Left cardiac atrium (tissue), 4 donors: ENCODE measurements at regions not wholly inside any gene's neighbourhood (a gene's known extent, or its start where the extent isn't known, plus 50 kb on each side); places are given as distances from the start of the nearest gene placed in this dataset.

Experiments used
- ATAC-seq, 2 donors: fragments of 200-7000 bp; cut with Tn5 transposase; one replicate each; pipeline ENCODE4 v1.9.1; 2020; ENCODE audit warnings: mild to moderate bottlenecking in 2 of 2, moderate library complexity in 2 of 2
- DNase-seq: peaks from one replicate; pipeline ENCODE4 v3.0.0-alpha.2; 2020
- intact Hi-C, 2 donors: fragments of 100-400 bp; cut with DNase I; formaldehyde crosslinking; loops; one replicate each; pipeline versions ENCODE4 v1.14.1 to v1.15.1; 2022 to 2023
- donor health status: DM: no; HTN: yes; CAD: no.
- donor health status: DM: no; HTN: yes; CAD: no; lungs with severe emphysema.
- donor health status: DM: yes; HTN: yes; CAD: no.
- donor health status: Dilated cardiomyopathy.

DNA sequence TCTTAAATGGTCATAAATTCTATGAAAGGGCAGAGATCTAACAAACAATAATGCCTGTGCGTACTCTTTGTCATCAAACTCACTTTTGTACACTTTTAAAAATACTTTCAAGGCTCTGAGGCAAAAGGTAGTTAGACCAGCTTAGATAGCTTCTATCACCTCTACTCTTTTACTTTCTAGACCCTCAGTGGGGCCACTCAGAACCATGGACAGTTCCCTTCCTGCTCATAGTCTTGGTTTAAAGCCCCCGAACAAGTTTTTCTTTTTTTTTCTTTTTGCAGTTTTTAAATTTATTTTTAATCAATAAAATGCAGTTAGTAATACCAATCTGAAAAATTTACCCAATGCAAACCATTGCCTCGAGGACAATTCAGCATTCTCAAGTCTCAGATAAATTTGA lies 460.5 kb upstream of the CNKSR2 start:
- intact Hi-C loops, result no loop called here
- DNase-seq, result no peak

DNA sequence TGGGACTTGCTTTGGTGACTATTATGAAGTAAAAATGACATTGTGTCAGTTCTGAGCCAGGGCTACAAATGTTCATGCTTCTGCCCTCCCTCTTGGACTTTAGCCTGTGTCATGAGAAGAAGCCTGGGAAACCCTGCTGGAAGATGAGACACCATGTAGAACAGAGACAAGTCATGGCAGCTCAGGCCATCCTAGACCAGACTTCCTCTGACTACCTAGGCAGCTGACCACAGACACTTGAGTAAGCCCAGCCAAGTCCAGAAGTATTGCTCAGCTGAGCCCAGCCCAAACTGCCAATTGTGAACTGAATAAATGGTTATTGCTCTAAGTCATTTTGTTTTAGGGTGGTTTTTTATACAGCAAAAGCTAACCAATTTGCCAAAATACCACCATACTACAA lies 467.6 kb upstream of the CNKSR2 start:
- no peak for ATAC-seq
- intact Hi-C loops, result no loop called here
- DNase-seq, result no peak

More for the DNA sequence above, 460.5 kb upstream of the CNKSR2 start:
- no peak for ATAC-seq

DNA sequence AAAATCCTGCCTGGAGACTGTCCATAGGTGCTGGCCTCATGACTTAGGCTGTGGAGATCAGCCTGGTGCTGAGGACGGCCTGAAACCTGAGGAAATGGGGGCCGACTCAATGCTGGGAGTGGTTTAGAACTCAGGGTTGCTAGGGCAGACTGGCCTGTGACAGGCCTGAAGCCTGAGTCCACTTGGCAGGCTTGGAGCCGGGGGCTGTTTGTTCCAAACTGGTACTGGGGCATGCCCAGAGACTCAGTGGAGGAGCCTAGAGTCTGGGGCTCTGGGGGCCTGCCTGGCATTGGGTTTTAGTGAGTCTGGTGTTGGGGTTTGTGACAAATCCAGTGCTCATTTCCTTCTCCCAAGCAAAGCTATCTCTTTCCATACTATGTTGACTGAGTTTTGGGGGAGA lies 489.7 kb upstream of the CNKSR2 start:
- intact Hi-C loops, result no loop called here
- ATAC-seq (no peak), DNase-seq (no peak)

DNA sequence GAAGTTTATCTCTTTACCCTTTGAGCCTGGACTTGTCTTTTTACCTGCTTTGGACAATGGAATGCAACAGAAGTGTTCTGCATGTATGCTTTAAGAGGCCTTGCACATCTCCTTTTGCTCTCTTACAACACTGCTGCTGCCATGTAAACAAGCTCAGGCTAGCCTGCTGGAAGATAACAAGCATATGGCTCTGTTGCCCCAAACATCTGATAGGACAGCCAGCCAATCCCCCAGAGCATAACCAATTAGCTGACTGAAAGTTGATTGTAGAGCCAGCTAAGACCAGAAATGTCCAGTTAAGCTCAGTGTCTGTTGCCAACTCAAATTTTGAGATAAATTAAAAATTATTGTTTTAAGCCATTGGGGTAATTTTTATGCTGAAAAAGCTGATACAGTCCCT lies 510.6 kb upstream of the CNKSR2 start:
- intact Hi-C loops, result no loop called here
- ATAC-seq (no peak), DNase-seq (no peak)

DNA sequence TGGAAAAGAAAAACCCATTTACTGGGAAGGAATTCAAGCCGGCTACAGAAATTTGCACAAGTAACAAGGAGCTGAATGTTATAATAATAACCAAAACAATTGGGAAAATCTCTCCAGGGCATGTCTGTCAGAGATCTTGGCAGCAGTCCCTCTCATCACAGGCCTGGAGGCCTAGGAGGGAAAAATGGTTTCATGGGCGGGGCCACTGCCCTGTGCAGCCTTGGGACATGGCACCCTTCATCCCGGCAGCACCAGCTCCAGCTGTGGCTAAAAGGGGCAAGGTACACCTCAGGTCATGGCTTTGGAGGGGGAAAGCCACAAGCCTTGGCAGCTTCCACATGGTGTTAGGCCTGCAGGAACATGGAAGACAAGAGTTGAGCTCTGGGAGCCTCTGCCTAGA lies 513.1 kb upstream of the CNKSR2 start:
- intact Hi-C loops, result no loop called here
- DNase-seq, result no peak
- ATAC-seq, result no peak

DNA sequence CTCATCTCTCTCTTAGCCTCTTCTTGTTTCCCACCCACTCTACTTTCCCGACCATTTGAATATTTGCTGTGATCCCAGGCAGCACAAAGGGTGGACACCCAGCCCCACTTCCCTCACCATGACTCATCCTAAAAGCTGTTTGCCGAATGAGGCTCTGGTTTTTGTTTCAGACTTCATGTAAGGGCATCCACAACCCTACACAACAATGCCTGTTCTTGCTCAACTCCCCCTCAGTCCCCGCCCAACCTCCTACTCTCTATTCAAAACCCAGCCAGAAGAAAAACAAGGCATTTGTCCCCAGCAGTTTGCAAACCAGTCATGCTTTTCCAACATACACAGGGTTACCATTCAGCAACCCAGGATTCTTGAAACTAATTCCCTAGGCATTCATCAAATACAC lies 516.5 kb upstream of the CNKSR2 start:
- ATAC-seq (peak in 1 of 2 donors; percentile 52), DNase-seq (no peak)
- intact Hi-C loops, result no loop called here

DNA sequence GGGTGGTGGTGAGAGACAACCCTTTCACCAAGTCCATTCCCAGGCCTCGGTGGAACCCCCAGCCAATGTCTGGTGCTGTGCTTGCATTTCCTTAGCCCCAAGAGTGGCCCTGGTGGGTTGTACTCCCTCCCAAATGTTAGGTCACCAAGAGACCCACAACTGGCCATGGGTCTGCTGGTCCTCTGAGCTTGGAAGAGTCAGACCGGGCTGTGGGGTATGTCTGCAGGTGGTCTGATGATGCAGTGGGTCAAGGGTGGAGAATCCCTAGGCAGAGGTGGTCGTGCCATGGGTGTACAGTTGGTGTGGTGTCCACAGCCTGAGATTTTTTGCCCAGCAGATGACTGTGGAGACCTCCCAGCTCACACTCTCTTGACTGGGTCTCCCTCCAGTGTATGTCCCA lies 535.7 kb upstream of the CNKSR2 start:
- intact Hi-C loops, result no loop called here
- ATAC-seq (no peak), DNase-seq (no peak)

DNA sequence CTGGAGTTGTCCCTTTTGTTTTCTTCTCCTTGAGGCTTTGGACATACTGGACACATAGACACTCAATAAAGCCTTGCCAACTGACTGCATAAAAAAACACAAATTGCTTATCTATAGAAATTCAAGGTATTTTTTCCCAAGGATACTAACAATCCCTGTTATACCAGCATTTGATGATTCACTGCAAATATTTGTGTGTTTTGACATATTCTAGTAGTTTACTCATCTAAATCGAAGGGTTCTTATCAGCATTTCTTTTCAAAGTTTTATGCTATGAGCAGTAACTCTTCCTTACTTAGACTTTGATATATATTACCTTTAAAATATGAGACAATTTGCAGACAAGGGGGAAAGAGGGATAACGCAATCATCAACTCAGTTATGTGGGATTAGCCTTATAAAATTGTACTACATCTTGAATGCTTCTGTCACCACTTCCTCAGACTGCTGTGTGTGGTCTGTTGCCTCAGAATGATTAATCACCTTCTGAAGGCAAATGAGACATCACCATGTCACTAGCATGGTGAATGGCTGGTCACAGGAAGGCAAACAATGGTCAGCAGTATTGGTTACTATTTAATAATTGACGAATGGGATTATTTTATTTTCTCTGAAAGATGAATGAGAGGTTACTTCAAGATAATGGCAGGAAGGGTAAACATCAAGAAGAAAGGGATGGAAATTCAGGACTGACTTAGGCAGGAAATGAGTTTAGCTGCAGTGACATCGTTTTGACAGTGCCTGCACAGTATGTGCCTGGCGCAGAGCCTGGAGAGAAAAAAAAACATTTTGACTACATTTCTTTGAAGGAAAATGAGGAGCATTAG lies 544.3 kb upstream of the CNKSR2 start:
- ATAC-seq (no peak), DNase-seq (no peak)
- intact Hi-C loops, result no loop called here

DNA sequence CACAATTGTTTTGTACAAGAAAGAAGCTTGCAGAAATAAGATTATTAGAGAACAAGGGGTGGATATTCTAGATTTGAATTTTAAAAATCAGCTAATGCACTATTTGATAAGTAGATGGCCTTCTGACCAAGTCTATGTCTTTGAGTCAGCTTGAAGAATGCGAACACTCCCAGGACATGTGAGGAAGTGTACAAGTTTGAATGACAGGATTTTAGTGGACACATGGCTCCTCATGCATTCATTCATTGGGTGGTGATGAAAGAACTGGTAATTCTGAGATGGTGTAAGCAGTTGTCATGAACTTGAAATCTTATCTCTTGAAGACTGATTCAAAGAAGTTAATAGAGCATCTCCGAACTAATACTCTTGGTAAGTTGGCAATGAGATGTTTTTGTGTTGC lies 548.2 kb upstream of the CNKSR2 start:
- intact Hi-C loops, result no loop called here
- DNase-seq, result no peak
- ATAC-seq, result no peak

DNA sequence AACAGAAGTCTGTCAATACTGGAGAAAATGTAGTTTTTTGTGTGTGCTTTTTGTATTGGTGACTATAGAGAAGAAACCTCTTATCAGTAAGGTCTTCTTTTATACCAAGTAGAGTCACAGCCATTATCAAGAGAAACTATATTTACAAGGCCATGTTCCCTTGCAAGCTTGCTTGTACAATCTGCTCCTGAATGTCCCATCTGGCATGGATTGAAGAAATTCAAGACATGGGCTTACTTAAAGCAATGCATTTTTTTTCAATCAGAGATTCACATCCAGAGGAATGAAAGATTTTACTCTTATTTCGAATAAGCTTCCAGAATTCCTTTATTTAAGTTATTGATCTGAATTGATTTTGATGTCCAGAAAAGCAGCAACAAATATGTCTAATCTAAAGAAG lies 537.3 kb upstream of the RPS6KA3 start:
- intact Hi-C loops, result no loop called here
- ATAC-seq (no peak), DNase-seq (no peak)

DNA sequence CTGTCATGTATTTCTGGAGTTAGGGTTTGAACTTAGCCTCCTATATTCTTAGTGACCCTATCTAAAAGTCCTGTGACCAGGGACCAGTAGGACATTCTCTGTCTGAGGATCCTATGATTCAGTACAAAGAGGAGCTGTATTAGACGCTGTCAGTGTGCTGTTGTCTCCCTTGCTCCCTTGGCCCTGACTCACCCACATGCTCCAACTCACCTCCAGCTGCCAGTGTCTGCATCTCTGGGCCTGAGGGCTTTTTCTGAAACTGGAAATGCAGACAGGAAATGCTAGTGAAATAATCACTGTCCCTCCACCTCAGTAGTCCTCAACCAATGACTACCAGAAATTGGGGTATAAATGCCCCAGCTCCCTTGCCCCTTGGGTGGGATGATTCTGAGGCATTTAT lies 535.3 kb upstream of the RPS6KA3 start:
- ATAC-seq (no peak), DNase-seq (no peak)
- intact Hi-C loops, result no loop called here

DNA sequence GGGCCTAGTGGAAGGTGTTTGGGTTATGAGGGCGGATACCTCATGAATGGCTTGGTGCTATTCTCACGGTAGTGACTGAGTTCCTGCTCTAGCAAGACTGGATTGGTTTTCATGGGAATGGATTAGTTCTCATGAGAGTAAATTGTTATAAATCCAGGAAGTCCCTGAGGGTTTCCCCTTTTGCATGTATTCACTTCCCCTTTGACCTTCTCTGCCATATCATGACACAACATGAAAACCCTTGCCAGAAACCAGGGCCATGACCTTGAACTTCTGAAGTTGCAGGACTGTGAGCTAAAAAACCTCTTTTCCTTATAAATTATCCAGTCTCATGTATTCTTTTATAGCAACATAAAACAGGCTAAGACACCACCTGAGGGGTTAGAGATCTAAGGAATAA lies 529.7 kb upstream of the RPS6KA3 start:
- ATAC-seq, result no peak
- intact Hi-C loops, result no loop called here
- DNase-seq, result no peak

DNA sequence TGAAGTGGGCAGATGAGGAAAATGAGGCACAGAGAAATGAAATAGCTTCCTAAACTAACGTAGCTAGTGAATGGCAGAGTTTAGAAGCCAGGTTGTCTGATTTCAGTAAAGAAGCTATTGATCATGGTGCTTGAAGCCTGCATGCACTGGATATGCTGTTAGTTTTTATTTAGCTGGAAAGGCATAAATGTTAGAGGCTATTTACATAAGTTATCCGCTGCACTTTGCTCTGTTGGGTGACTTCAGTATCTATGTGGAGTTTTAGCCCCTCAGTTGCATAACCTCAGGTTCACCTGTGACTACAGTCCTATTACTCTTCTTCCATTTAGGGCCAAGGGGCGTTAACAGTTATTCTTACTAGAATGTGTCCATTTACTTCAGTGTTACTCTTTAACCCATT lies 522.4 kb upstream of the RPS6KA3 start:
- intact Hi-C loops, result no loop called here
- ATAC-seq, result no peak

DNA sequence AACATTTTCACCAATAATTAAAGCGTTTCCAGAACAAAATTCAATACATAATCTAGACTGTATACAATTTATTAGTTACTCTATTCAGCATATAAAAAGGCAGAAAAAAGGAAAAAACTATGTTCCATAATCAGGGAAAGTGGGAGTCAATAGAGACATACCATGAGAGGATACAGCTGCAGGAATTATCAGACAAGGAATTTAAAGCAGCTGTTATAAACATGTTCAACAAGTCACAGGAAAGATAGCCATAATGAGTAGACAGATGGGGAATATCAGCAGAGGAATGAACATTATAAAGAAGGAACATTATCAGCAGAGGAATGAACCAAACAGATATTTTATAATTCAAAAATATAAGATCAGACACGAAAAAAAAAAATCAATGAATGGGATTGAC lies 500.6 kb upstream of the RPS6KA3 start:
- DNase-seq, result no peak
- intact Hi-C loops, result no loop called here
- no peak for ATAC-seq

More for the DNA sequence above, 522.4 kb upstream of the RPS6KA3 start:
- DNase-seq, result no peak

DNA sequence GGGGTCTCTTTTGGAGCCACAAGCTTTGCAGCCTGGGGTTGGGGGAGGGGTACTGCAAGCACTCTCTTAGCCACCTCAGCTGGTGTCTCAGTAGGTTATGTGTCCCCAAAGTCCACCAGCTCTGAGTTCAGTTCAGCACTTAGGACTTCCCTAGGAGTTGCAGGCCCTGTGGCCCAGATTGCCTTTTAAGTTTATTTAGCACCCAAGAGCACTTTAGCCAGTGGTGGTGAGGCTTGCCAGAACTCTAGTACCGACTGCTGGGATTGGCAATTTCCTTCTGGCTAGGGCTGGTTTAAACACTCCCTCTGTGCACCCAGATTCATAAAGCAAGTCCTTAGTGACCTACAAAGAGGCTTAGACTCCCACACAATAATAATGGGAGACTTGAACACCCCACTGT lies 489.9 kb upstream of the RPS6KA3 start:
- intact Hi-C loops, result no loop called here
- ATAC-seq (no peak), DNase-seq (no peak)

DNA sequence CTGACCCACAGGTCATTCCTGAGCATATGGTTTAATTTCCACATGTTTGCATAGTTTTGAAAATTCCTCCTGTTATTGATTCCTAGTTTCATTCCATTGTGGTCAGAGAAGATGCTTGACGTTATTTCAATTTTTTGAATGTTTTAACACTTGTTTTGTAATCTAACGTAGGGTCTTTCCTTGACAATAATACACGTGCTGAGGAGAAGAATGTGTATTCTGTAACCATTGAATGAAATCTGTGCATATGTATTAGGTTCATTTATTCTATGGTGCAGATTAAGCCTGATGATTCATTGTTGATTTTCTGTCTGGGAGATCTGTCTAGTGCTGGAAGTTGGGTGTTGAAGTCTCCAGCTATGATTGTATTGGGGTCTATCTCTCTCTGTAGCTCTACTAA lies 486.4 kb upstream of the RPS6KA3 start:
- DNase-seq (no peak), ATAC-seq (no peak)
- intact Hi-C loops, result no loop called here

DNA sequence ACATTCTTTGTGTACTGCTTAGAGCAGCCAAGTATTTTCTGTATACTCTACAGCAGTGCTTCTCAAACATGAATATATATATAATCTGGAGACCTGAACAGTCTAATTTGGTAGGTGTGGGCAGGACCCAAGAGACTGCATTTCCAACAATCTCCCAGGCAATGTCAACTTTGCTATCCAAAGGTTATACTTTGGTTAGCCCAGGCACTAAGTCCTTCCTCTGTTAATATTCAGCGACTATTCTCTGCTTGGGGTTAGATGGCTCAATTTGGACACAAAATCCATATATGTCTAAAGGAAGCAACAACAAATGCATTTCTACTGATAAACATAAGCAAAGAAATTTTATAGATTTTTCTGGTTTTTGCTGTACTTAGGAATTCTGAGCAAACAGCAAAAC lies 480.0 kb upstream of the RPS6KA3 start:
- ATAC-seq, result no peak
- intact Hi-C loops, result no loop called here
- DNase-seq, result no peak

DNA sequence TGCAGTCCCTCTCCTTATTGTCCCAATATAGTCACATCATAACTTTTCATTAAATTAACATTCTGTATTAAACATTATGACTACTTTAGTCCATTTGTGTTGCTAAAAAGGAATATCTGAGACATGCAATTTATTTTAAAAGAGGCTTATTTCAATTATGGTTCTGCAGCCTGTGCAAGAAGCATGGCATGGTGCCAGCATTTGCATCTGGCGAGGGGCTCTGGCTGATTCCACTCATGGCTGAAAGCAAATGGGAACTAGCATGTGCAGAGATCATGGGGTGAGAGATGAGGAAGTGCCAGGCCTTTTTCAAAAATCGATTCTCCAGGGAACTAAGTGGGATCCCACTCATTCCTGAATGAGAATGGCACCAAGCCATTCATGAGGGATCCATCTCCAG lies 476.3 kb upstream of the RPS6KA3 start:
- ATAC-seq (no peak), DNase-seq (no peak)
- intact Hi-C loops, result no loop called here

DNA sequence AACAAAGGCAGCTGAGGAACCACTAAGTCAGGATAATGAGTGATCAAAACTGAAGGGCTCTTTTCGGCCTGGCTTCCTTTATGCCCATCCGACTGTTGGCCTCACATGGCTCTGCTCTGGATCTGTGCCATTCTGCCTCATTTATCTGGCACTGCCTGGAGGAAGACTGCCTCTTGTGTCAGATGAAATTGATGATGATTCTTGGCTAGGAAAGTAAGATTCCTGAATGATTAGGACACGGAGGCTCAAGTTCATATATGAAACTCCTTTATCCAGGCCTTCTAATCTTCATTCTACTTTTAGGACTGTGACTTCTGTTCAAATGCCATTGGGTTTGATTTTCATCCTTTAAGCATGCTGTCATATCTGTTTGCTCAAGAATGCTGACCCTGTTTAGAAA lies 475.4 kb upstream of the RPS6KA3 start:
- intact Hi-C loops, result no loop called here
- DNase-seq, result no peak
- peak in 1 of 2 donors; percentile 23 for ATAC-seq

DNA sequence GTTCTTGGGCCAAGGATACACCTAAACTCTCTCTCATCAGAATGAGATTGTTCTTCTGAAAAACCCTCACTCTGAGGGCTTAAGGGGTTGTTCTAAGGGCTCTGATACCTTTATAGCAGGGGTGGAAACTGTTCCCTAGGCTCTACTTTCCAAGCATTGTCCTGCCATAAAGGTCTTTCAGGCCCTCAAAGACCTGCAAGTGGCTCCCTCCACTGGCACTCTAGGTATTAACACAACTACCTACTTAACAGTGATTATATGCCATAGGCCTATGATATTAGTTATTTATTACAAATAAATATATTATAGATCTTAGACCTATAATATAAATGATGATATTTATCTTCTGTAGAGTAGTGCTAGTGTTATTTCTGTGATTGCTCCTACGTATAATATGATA lies 473.7 kb upstream of the RPS6KA3 start:
- ATAC-seq (no peak), DNase-seq (no peak)
- intact Hi-C loops, result no loop called here

DNA sequence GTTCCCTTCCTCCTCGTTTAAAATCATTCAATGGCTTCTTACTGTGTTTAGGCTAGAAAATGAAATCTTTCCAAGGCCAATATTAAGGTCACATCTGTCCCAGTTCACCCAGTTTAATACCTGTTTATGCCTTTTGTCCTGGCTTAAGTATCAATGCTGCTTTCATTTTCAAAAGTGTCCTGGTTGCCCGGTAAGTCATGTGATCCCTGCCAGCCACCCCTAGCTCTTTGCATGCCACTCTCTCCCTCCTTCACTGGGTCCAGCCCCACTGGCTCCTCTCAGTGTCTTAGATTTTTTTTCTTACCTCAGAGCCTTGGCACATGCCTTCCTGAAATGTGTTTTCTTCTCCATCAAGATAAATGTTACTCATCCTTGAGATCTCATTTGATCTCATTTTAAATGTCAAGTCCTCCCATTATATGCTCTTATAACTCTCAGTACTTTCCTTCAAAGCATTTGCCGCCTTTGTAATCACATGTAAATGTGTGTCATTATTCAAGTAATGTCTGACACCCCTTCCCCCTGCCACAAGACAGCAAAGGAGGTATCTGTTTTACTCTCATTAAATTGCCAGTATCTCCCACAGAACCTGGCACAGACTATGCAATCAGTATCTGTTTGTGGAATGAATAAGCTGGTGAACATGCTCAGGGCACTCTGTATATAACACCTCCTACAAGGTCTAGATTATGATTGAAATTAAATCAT lies 472.5 kb upstream of the RPS6KA3 start:
- ATAC-seq, result no peak
- intact Hi-C loops, result no loop called here
- DNase-seq, result no peak
